NCI-H82 treated with DMSO at 0.1 percent for 48 hours (cell line): ENCODE measurements at regions not wholly inside any gene's neighbourhood (a gene's known extent, or its start where the extent isn't known, plus 50 kb on each side); places are given as distances from the start of the nearest gene placed in this dataset.

Experiments
- DNase-seq: peaks from one replicate; lab custom pipeline; 2025; ENCODE audit not compliant: unreplicated experiment; lab: John Stamatoyannopoulos, UW

GRCh38 chr1:29454616-29455380 is 218.5 kb downstream of the PTPRU start:
- DNase-seq = no peak

GRCh38 chr1:29453502-29454240 is 217.3 kb downstream of the PTPRU start:
- peak; percentile 97 for DNase-seq

- no peak for DNase-seq
Observed at GRCh38 chr1:29452463-29453230, 216.3 kb downstream of the PTPRU start.

- peak; percentile 36 for DNase-seq
Observed at GRCh38 chr1:29451368-29451892, 215.1 kb downstream of the PTPRU start.

- no peak for DNase-seq
Observed at GRCh38 chr1:29450591-29450990, 214.3 kb downstream of the PTPRU start.

GRCh38 chr1:29448456-29449235 is 212.3 kb downstream of the PTPRU start:
- DNase-seq = no peak

GRCh38 chr1:29447368-29447767 is 211.0 kb downstream of the PTPRU start:
- no peak for DNase-seq

GRCh38 chr1:29444782-29445729 is 208.7 kb downstream of the PTPRU start:
- DNase-seq = no peak

GRCh38 chr1:29444081-29444715 is 207.9 kb downstream of the PTPRU start:
- no peak for DNase-seq

- DNase-seq = no peak
Observed at GRCh38 chr1:29441916-29442668, 205.8 kb downstream of the PTPRU start.

GRCh38 chr1:29439615-29440014 is 203.3 kb downstream of the PTPRU start:
- DNase-seq = no peak

GRCh38 chr1:29438991-29439390 is 202.7 kb downstream of the PTPRU start:
- DNase-seq = no peak

- DNase-seq = no peak
Observed at GRCh38 chr1:29437946-29438345, 201.6 kb downstream of the PTPRU start.

GRCh38 chr1:29436181-29436785 is 200.0 kb downstream of the PTPRU start:
- DNase-seq = no peak

- DNase-seq = no peak
Observed at GRCh38 chr1:29433830-29434229, 197.5 kb downstream of the PTPRU start.

- no peak for DNase-seq
Observed at GRCh38 chr1:29431138-29431537, 194.8 kb downstream of the PTPRU start.

GRCh38 chr1:29429656-29430055 is 193.3 kb downstream of the PTPRU start:
- DNase-seq = no peak

GRCh38 chr1:29428997-29429396 is 192.7 kb downstream of the PTPRU start:
- DNase-seq = no peak
